ENCODE measurements at regions not wholly inside any gene's neighbourhood (a gene's known extent, or its start where the extent isn't known, plus 50 kb on each side); places are given as distances from the start of the nearest gene placed in this dataset.

DNA sequence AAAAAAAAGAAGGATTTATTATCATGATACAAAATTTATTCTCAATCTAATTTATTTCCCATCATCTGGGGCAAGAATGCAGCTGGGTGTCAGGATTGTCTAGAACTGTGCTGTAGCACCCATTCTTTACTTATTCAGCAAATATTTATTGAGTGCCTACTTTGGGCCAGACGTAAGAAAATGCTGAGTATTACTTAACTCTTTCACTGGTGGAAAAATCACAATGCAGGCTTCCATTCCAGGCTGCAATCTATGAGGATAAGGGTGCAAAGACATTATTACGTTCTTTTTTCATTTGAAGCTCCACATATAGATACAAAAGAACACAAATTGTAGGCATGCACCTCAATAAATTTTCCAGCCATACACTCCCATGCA, 86.0 kb upstream of the CDKN3 start:
- no peak for DNase-seq (ENCODE audit: low spot score)

DNA sequence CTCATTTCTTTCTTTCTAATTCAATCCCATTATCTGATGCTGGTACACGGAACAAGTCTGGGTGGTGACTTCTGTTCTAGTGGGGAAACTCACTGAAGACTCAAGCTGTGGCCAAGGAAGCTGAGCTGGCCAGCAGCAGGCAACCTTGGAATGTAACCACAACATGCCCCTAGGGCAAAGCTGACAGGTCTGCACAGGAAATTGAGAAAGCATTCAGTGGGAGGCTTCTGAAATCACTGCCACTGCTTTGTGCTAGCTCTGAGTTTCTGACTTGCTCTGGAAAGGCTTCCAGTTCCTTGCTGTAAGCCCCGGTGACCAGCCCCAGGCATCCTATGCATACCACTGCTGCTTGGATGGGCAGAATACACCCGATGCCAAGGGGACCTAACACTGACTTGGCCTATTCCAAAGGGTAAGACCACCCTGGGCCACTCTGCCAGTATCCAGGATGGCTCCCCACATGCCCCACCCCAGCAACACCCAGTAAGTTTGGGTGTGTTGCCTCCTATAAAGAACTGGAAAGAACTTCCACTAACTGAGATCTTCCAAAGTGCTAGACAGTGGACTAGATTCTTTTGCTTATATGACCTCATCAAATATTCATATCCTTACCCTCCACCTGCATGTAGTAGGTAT, 84.5 kb upstream of the CDKN3 start:
- peak; percentile 34 for DNase-seq (ENCODE audit: low spot score)

DNA sequence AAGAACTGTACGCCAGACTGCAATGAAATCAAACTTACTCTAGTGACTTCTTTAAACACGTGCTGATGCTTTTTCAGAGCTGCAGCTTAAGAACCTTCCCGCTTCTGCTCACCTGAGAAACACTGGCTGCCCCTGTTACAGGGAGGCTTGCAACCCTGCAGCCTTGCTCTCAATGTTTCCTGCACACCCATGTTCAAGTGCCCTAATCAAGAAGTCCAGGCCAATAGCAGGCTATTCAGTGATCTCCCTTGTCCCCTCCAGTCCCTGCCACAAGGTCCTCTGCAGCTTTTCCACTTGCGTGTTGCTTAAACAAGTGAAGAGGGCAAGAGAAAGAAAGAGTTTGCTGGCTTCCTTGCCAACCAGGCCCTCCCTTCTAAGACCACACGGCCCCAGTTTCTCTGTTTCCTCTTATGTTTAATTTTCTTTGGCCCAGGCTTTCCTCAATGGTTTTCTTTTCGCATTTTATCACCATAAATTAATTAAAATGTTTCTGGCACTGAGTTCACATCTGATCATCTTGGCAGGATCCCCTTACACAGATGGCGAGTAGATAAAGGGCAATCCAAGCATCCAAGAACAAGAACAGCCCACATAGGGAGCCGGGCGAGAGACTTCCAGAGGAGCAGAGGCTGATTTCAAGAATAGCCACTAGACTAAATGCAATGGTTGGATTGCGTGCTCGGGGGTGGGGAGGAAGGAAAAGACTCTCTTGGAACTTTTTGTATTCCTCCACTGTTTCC, 82.3 kb upstream of the CDKN3 start:
- DNase-seq (ENCODE audit: low spot score): no peak

DNA sequence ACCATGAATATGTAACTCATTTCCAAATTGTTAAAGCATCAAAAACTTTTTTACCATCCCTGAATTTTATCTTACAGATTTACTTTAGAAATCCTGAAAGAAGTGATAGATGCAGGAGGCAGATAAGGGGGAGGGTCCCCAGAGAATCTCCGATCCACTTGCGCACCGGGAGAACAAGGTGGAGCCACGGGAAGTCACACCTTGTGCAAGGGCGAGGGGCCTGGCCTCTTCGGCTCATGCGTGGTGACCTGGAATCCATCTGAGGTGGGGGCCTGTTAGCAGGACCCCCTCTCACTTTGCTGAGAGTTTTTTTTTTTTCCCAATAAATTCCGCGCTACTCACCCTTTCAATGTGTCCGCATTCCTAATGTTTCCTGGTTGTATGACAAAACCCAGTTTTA, 80.2 kb upstream of the CDKN3 start:
- DNase-seq (ENCODE audit: low spot score): no peak

DNA sequence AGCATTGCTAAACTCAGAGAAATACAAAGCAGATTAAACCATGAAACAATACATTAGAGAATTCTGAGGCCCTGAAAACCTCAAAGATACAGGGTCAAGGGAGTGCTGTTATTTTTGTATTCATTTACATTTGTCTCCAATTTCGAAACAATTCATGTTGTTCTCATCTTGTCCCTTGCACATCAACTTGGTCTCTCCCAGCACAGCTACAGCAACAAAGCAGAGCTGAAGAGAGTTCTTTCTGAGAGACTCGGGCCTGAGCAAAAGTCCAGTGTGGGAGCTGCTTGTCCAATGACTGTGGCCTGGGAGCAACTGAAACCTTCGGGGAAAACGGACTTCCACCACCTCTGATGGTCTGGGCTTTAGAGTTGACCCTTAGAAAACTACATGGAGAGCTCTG, 79.4 kb upstream of the CDKN3 start:
- no peak for DNase-seq (ENCODE audit: low spot score)

DNA sequence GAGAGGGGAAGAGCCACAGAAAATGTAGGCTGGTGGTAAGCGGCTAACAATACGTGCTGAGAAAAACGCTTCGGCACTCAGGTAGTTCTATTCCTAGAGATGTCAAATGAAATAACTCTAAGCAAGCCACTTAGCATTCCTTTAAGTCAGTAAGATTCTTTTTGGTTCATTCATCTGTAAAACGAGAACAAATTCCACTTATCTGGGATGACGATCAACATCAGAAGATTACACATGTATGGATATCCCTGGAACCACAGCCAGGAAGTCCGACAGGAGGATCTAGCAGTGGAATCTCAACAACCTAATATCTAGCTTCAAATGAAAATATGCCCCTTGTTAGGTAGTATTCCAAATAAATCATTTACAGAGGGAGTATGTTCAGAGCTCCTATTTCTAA, 74.6 kb upstream of the CDKN3 start:
- DNase-seq (ENCODE audit: low spot score): no peak

DNA sequence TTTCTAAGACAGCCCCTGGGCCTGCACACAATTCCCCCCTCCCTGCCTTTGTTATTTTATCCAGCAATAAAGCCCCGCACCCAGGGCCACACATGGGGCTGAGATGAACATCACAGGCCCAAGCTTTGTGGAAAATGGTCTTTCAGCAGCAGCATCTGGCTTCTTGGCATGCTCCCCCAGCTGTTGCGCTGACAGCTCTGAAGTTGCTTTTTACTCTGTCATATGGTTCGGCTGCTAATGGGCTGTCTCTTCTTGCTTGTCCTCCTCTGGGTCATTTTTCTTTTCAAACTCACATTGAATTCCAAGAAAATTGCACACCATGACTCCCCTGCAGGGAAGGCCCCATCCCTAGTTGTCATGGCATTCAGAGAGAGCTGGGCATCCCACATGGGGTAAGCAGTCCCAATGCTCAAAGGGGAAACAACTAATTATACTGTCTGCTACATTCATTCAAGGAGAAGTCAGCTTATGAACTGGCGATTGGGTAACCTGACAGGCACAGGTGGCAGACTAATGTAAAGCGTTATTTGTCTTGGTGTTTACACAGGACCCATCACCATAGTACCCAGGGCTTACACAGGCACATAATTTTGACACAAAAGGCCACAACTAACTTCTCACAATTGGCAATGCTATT, 74.0 kb upstream of the CDKN3 start:
- no peak for DNase-seq (ENCODE audit: low spot score)

DNA sequence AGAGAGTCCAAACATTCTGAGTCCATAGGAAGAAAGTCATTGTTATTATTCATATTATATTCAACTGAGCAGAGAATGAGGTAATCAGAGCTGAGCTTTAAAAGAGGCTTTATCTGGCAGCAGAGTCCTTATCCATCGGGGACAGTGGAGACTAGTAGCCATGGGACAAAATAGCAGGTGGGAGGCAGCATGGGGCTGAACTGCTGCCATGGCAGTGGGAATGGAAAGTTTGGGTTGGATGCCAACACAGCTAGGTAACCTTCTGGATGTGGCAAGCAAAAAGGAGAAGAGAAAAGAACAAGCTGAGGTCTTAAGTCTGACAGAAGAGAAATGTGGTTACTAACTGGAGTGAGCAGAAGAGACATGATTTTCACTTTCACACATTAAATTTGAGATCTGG, 71.0 kb upstream of the CDKN3 start:
- no peak for DNase-seq (ENCODE audit: low spot score)

DNA sequence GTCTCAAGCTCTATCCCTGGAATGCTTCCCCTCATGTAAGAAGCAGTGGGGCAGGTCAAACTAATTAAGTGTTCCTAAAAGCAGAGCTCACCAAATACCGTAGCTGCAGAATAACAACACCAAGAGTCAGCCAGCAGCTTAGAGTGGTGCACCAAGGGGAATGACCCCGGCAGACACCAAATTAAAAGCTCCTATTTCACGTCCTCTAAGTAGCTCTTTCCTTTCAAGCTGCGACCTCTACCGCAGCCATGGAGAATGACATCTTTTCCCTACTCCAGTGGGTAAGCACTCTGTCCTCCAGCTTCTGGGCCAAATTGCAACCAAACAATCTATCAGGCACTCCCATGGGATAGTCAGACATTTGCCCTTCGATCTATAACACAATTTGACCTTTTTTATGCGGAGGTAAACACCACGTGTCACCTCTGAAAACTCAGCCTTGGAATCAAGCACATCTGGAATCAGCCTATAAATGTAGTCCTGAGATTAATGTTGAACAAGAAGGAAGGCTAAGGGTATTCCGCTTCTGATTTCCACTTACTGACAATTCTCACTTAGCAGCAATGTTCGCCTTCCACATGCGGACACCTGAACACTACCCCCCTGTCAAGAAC, 67.6 kb upstream of the CDKN3 start:
- DNase-seq (ENCODE audit: low spot score): peak; percentile 85

DNA sequence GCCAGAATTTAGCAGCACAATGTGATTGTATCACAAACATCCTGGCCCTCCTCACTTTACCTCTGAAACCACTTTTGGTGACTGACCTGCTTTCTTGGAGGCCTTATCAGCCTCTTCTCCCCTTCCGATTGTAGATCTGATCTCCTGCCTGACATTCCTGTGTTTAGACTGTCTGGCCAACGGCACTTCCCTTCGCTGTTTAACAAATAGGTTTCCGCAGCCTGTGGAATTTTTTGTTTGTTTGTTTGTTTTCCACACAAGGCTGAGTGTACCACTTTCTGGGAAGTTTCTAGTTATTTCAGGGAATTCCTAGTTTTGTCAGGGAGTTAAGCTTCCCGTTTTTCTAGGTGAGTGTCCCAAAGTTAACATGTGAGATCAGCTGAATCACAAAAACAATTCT, 65.9 kb upstream of the CDKN3 start:
- no peak for DNase-seq (ENCODE audit: low spot score)

DNA sequence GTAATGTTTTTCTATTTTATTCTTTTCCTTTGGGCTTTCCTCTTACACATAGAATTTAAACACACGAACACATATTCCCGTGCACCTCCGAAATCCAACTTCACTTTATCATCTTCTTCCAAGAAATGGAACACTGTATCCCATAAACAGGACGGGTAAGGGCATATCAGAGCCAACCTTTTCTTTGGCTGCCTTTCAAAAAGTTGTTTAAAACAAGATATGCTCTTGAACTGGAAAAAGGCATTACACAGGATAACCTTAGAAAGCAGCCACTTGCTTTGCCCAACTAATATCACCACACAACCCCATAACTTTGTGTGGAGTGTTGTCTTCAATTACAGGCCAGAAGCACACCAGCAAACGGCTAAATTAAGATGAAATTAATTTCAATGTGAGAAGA, 65.3 kb upstream of the CDKN3 start:
- DNase-seq (ENCODE audit: low spot score): no peak

DNA sequence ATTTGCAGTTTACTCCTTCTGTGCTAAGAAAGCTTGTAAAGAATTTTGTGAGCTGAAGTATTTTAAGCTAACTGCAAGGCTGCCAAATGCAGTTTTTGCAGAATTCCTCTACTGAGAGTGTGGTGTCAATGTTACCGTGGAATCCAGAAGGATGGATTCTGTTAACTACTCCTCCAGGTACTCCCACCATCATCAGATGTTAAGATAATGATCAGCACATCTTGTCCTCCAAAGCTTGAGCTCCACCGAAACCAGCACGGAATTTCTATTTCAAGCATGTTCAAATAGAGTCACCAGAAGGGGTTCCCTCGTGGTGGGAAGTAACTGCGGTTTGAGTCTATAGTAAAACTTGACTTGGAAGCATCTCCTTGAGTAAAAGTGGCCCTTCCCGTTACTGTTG, 64.3 kb upstream of the CDKN3 start:
- DNase-seq (ENCODE audit: low spot score): no peak

DNA sequence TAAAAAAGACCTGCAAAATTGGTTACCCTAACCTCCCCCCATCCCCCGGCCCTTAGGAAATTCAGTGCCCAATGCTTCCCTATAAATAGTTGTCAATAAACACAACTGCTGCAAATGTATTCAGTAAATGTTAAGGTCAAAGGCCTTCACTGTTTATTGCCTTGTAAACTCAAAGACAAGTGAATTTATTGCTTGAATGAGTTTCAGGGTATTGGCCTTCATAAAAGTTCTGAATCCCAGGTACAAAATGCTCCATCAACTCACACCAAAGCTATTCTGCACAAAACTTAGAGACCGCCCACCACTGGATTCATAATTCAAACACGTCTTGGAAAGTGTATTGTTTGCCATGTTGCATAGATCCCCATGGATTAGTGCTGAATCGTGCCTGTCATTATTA, 63.3 kb upstream of the CDKN3 start:
- no peak for DNase-seq (ENCODE audit: low spot score)

DNA sequence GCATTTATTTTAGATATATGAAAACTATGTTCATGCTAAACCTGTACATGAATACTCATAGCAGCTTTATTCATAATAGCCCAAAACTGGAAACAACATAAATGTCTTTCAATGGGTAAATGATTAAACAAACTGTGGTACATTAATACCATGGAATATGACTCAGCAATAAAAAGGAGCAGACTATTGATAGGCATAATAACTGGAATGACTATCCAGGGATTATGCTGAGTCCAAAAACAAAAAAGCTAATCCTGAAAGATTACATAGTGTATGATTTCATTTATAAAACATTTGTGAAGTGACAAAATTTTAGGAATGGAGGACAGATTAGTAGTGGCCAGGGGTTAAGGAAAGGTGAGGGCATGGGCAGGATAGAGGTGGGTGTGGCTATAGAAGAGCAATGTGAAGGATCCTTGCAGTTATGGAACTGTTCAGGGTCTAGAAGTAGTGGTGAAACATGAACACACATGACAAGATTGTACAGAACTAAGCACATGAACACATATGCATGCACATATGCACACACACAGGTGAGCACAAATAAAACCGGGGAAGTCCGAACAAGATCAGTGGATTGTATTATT, 61.1 kb upstream of the CDKN3 start:
- DNase-seq (ENCODE audit: low spot score): no peak

DNA sequence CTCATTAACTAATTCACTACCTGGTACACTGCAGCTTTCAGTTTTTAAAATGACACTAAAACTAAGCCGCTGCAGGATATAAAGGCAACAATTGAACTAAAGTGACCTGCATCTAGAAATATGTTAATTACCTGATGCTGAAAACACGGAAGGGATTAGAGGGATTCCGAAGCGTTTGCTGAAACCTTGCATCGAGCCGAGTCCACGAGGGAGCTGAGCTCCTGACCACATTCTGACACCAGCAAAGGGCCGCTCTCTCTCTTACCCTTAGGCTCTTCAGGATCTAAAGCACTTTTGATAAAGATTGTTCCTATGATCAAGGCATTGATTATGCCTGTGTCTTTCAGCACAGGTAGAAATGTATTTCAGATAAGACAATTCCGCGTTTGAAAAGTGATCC, 59.5 kb upstream of the CDKN3 start:
- DNase-seq (ENCODE audit: low spot score): no peak

DNA sequence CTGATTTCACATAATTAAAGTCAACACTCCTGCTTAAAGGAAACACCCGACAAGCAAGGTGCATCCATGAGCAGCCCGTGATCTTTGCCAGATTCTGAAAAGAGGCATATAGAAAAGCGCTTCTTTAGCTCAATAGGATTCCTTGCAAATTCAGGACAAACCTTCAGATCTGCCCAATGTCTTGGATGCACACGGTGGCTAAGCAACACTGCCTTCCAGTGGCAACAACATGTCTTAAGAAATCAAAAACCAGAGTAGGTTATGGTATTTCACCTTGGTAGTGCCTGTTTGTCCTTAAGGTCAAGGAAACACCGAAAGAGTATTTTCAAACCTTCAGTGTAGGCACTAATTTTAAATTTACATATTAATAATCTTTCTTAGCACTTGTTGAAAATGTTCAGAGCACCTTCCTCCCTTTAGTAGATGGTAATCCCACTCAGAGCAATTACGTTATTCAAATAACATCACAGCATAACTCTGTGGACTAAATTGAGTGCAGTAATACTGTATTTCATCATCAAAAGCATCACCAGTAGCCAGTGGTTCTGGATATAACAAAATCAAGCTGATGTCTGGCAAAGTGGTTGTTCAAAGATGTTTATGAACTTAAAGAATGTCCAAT, 58.0 kb upstream of the CDKN3 start:
- peak; percentile 34 for DNase-seq (ENCODE audit: low spot score)

DNA sequence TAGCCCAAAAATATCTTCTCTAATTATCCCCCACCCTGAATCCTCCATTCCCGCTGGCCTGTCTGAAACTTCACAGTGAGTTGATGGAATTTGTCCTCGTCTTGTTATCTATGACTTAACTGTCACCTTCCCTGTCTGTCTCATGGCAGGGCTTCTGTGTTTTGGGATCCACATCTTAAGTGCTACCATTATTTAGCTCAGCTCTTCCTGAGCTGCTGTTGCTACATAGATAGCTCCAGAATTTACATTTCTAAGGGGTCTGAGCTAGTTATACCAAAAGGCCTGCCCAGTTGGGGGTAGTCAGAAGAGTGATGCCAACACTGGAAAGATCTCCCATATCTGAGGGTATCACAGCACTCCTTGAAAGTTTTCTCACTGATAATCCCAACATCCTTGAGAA, 57.0 kb upstream of the CDKN3 start:
- no peak for DNase-seq (ENCODE audit: low spot score)

DNA sequence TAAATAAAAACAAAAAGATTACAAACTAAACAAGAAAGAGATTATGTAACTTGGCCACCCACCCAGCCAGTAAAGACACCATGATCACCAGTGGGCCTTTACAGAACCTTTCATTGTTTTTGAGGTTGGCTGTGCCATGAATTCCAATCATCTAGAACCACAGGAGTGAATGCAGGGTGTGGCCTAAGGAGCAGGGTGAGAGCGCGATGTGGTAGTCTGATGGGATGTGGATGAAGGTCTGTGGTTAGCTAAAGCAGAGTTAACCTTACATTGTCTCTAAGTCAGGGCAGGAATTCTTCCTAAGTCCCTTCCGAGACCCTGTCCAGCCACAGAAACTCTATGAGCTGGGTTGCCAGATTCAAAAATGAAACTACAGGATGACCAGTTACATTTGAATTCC, 54.0 kb upstream of the CDKN3 start:
- DNase-seq (ENCODE audit: low spot score): no peak

DNA sequence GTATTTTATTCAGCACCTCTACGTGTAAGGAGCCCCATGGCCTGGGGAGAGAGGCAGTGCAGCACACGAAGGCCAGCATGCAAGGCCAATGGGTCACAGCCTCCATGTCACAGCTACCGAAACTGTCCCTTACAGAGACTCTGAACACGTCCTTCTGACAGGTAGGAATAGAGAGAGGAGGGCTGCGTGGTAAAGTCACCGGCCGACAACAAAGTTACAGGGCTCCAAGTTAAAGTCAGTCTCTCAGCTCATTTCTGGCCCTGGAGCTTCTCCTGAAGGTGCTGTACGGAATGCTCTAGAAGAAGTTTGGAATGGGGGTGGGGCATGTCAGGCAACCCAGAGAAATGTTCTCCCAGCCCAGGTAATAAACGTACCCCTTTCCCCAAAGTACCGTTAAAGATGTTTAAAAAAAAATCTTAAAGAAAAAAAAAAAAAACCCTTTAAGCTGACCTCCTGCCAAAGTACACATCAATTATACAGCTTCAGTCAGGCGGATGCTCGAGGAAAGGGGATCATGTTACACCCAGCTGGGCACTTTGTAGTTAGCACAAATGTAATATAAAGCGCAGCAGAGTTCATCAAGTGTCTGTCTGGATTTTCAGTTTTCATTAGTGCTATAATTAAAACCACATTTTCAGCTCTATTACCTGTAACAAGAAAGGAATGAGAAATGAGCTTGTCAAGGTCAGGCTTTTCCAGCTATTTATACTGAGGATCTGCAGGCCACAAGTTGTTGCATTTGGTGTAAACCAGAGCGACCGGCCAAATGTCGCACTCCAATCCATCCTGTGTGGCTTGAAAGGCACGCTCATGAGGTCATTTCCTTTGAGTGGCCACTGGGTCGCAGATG, 53.3 kb upstream of the CDKN3 start:
- no peak for DNase-seq (ENCODE audit: low spot score)

DNA sequence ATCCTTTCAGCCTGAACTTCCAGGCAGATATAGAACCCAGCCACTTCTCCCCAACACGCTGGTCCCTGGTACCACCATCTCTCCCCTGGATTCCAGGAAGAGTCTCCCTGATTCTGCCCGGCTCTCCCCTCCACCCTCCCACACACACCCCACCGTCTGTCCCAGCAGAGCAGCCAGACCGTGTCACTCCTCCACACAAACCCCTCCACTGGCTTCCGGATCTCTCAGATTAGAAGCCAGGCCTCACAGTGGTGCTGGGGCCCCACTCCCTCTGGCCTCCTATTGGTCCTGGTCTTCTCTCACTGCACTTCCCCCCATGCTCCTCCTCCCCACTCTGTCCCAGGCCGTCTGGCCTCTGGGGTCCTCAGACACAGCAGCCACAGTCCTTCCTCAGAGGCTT, 52.4 kb upstream of the CDKN3 start:
- no peak for DNase-seq (ENCODE audit: low spot score)

DNA sequence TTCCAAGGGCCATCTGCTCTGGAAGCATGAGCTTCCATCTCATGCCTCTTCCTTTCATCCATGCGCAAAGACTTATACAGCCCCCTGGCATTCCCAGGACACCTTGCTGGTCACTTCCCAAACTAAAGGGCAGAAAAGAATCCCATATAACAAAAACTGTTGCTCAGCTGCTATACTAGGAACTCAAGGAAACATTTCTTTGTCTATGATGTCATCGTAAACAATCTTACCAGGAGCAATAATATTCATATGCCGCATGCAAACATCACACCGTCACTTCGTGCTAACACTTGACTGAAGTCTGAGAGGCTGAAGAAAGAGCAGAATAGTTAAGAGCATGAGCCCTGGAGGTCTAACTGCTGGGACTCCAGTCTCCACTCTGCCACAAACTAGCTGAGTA, 50.5 kb upstream of the CDKN3 start:
- DNase-seq (ENCODE audit: low spot score): no peak
